PC-3 (cell line): ENCODE measurements at regions not wholly inside any gene's neighbourhood (a gene's known extent, or its start where the extent isn't known, plus 50 kb on each side); places are given as distances from the start of the nearest gene placed in this dataset.

Source experiments
- CTCF ChIP-seq: fragments of 300-600 bp; sonication (generic); conservative IDR thresholded peaks from 2 replicates; pipeline ENCODE4 v1.5.1; 2017; ENCODE audit warnings: antibody characterized with exemption, low read depth, mild to moderate bottlenecking, low read length
- EZH2 ChIP-seq: fragments of 300-600 bp; sonication (generic); IDR thresholded peaks from one replicate; pipeline ENCODE4 v1.6.1; 2017; ENCODE audit warnings: antibody characterized with exemption, mild to moderate bottlenecking, low read length; ENCODE audit not compliant: unreplicated experiment
- EZH2phosphoT487 ChIP-seq: fragments of 300-600 bp; sonication (generic); IDR thresholded peaks from 2 replicates; pipeline ENCODE4 v1.6.1; 2018; ENCODE audit warnings: mild to moderate bottlenecking, antibody characterized with exemption, low read length, borderline replicate concordance

GRCh38 chr18:70907673-70908072 lies 618.8 kb downstream of the SOCS6 start:
- TF ChIP-seq CTCF (no peak), EZH2 (no peak), EZH2phosphoT487 (no peak)
